Left lung (tissue), 4 donors: ENCODE measurements at regions not wholly inside any gene's neighbourhood (a gene's known extent, or its start where the extent isn't known, plus 50 kb on each side); places are given as distances from the start of the nearest gene placed in this dataset.

Experiments
- ATAC-seq: fragments of 200-7000 bp; cut with Tn5 transposase; one replicate; pipeline ENCODE4 v1.9.1; 2020; ENCODE audit warnings: moderate library complexity
- DNase-seq, 4 donors: peaks; one replicate each; pipeline ENCODE4 v3.0.0-alpha.2; 2013 to 2020
- H3K27ac ChIP-seq, 2 donors: fragments of 200-600 bp; sonication (generic) in 1 of 2; one replicate each; pipeline versions ENCODE4 v1.5.0 to v1.8.0; 2020 to 2021
- H3K27me3 ChIP-seq, 2 donors: fragments of 200-600 bp; sonication (generic) in 1 of 2; one replicate each; pipeline versions ENCODE4 v1.5.0 to v1.8.0; 2020 to 2021
- H3K36me3 ChIP-seq, 2 donors: fragments of 200-600 bp; sonication (generic) in 1 of 2; one replicate each; pipeline versions ENCODE4 v1.5.0 to v1.8.0; 2020 to 2021
- H3K4me1 ChIP-seq, 2 donors: fragments of 200-600 bp; one replicate each; pipeline ENCODE4 v1.8.0; 2021
- H3K4me3 ChIP-seq, 2 donors: fragments of 200-600 bp; sonication (generic) in 1 of 2; one replicate each; pipeline versions ENCODE4 v1.5.0 to v1.8.0; 2020 to 2021; ENCODE audit warnings: mild to moderate bottlenecking in 1 of 2
- H3K9me3 ChIP-seq, 2 donors: fragments of 200-600 bp; sonication (generic) in 1 of 2; one replicate each; pipeline versions ENCODE4 v1.5.0 to v1.8.0; 2020 to 2021
- intact Hi-C, 2 donors: fragments of 100-400 bp; cut with DNase I; formaldehyde crosslinking; loops; one replicate each; pipeline versions ENCODE4 v1.11.2 to v1.14.2; 2022
- TF ChIP-seq, protein P1 (sequence below), 2 donors: fragments of 200-600 bp; sonication (generic) in 1 of 2; IDR thresholded peaks; one replicate each; pipeline versions ENCODE4 v1.5.0 to v1.8.0; 2021; ENCODE audit warnings: antibody characterized with exemption in 2 of 2
- donor health status: DM: no; HTN: yes; CAD: no.
- donor health status: DM: no; HTN: no; CAD: no.

DNA sequence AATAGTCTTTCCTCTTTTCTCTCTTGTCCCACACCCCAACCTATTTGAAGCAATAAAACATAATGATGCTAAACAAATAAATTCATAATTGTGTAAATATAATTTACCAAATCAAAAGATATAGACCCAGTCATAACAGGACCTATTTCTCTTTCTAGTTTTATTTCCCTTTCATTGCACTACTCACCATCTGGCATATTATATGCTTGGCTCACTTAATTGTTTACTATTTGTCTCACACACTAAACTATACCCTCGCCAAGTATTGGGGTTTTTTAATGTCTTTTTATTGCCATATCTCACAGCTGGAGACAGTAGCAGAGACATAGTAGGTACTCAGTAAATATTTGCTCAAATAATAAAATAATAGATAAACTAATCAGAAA lies 597.5 kb upstream of the PCDH15 start:
- ATAC-seq (no peak), DNase-seq (no peak)
- intact Hi-C loops: no loop called here
- Histone ChIP-seq H3K4me3 (no peak overlapping the region), H3K27ac (no peak overlapping the region), H3K36me3 (no peaks in the 10 kb centered on the region), H3K4me1 (no peaks in the 10 kb centered on the region), H3K9me3 (no peaks in the 10 kb centered on the region), H3K27me3 (no peaks in the 10 kb centered on the region)
- TF ChIP-seq, protein P1, sequence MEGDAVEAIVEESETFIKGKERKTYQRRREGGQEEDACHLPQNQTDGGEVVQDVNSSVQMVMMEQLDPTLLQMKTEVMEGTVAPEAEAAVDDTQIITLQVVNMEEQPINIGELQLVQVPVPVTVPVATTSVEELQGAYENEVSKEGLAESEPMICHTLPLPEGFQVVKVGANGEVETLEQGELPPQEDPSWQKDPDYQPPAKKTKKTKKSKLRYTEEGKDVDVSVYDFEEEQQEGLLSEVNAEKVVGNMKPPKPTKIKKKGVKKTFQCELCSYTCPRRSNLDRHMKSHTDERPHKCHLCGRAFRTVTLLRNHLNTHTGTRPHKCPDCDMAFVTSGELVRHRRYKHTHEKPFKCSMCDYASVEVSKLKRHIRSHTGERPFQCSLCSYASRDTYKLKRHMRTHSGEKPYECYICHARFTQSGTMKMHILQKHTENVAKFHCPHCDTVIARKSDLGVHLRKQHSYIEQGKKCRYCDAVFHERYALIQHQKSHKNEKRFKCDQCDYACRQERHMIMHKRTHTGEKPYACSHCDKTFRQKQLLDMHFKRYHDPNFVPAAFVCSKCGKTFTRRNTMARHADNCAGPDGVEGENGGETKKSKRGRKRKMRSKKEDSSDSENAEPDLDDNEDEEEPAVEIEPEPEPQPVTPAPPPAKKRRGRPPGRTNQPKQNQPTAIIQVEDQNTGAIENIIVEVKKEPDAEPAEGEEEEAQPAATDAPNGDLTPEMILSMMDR (IDR thresholded peaks at IDR 0.05): no peak

DNA sequence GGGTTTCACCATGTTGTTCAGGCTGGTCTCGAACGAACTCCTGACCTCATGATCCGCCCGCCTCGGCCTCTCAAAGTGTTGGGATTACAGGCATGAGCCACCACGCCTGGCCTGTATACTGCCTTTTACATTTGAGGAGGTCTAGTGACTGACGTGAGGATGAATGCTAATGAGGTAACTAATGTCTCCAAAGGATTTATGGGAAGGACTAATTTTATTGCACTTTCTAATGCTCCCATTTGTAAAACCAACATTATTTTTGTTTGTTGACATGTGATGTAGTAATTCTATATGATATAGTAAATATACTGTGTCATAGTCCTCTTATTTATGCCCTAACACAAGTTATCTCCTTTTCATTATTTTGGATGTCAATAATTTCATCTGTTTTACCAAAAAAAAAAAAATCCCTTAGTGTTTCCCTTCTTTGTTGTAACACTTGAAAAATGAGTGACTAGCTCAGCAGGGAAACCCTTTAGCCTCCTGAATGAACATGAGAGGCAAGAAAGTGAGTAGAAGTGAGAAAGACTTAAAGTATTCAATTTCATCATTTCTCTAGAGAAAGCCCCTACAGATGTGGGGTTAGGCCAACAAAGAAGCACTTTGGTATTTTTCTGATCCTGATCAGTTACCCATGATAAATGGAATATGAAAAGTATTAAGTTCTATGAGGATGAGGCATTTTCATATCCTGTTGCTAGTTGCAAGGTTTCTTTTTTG lies 596.9 kb upstream of the PCDH15 start:
- H3K36me3 ChIP-seq: no peaks in the 10 kb centered on the region
- H3K4me1 ChIP-seq: no peaks in the 10 kb centered on the region
- H3K9me3 ChIP-seq: no peaks in the 10 kb centered on the region
- intact Hi-C loops: no loop called here
- DNase-seq (peak in 1 of 4 donors; percentile 15), ATAC-seq (no peak)
- TF ChIP-seq, protein P1 (IDR thresholded peaks at IDR 0.05): no peak
- no peak overlapping the region for H3K4me3 ChIP-seq
- no peaks in the 10 kb centered on the region for H3K27me3 ChIP-seq
- no peak overlapping the region for H3K27ac ChIP-seq

DNA sequence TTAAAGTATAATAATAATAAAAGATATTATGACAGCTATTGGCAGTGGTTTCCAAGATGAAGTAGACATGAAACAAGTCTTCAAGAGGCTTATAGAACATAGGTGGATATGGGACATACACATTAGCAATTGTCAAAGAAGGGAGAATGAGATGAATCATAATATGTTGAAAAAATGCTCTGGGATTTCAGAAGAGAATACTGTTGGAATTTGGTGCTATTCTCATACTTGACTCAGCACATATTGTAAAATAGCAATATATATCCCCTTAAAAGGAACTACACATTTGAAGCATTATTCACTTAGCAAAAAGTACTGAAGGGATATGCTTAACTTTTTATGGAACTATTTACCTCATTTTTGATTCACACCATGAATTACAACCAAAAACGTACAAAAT lies 577.2 kb upstream of the PCDH15 start:
- no peaks in the 10 kb centered on the region for H3K4me1 ChIP-seq
- no peak overlapping the region for H3K27ac ChIP-seq
- H3K9me3 ChIP-seq: peaks cover 0 to 2% of the 10 kb centered on the region in 2 donors
- intact Hi-C loops: no loop called here
- TF ChIP-seq, protein P1 (IDR thresholded peaks at IDR 0.05): no peak
- no peaks in the 10 kb centered on the region for H3K27me3 ChIP-seq
- DNase-seq (no peak), ATAC-seq (no peak)
- H3K36me3 ChIP-seq: no peaks in the 10 kb centered on the region
- no peak overlapping the region for H3K4me3 ChIP-seq

DNA sequence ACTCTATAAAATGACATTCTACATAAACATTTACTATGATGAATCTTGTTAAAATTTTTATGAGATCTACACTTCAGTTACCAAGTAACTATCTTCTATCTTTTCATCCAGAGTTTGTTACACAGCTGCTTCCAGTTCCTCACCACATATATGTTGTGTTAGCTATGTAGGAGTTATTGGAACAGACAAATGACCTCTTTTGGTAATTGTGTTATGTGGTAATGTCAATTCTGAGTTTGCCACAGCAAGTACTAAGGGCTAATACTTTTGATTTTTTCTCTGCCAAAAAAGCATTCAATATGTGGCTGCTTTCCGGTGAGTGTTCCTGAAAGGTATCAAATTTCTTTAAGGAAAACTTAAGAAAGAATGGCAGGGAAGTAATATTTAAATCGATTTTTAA lies 573.9 kb upstream of the PCDH15 start:
- H3K27ac ChIP-seq: no peak overlapping the region

DNA sequence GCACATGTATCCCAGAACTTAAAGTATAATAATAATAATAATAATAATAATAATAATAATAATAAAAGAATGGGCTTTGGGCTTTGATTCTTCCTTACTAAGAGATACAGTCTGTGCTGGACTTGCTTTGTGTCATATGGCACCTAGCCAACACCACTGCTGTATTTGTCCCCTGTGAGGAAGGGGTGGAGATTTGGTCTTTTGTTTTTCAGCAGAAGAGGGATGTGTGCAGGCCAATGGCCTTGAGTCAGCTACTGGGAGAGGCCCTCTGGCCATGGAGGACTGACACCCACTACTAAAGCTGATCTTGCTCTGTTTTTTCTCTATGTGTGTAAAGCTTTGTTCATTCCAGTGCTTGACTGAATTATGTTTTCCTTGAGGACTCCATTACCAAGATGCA lies 573.0 kb upstream of the PCDH15 start:
- intact Hi-C loops: no loop called here
- Histone ChIP-seq H3K36me3 (no peaks in the 10 kb centered on the region), H3K9me3 (no peaks in the 10 kb centered on the region), H3K4me3 (no peak overlapping the region), H3K27ac (no peak overlapping the region), H3K4me1 (no peaks in the 10 kb centered on the region), H3K27me3 (no peaks in the 10 kb centered on the region)
- TF ChIP-seq, protein P1 (IDR thresholded peaks at IDR 0.05): no peak
- DNase-seq (peak in 1 of 4 donors; percentile 9), ATAC-seq (no peak)

More for the DNA sequence above, 573.9 kb upstream of the PCDH15 start:
- ATAC-seq (no peak), DNase-seq (no peak)
- H3K9me3 ChIP-seq: no peaks in the 10 kb centered on the region
- H3K27me3 ChIP-seq: no peaks in the 10 kb centered on the region
- H3K4me1 ChIP-seq: no peaks in the 10 kb centered on the region
- intact Hi-C loops: no loop called here
- TF ChIP-seq, protein P1 (IDR thresholded peaks at IDR 0.05): no peak
- no peaks in the 10 kb centered on the region for H3K36me3 ChIP-seq
- H3K4me3 ChIP-seq: no peak overlapping the region
